Liver (tissue), 3 donors: ENCODE measurements at regions not wholly inside any gene's neighbourhood (a gene's known extent, or its start where the extent isn't known, plus 50 kb on each side); places are given as distances from the start of the nearest gene placed in this dataset.

ENCODE experiments used
- GABPA ChIP-seq, 2 donors: IDR thresholded peaks in 1 of 2; conservative IDR thresholded peaks in 1 of 2; 2 replicates each; pipeline ENCODE4 v1.6.1; 2016; ENCODE audit warnings: antibody characterized with exemption in 2 of 2, mild to moderate bottlenecking in 1 of 2, moderate library complexity in 1 of 2
- JUND ChIP-seq, 2 donors: IDR thresholded peaks; 2 replicates each; pipeline ENCODE4 v1.6.1; 2016; ENCODE audit warnings: antibody characterized with exemption in 2 of 2
- RAD21 ChIP-seq, 2 donors: IDR thresholded peaks; 2 replicates each; pipeline ENCODE4 v1.6.1; 2016; ENCODE audit warnings: antibody characterized with exemption in 2 of 2, mild to moderate bottlenecking in 2 of 2
- TAF1 ChIP-seq: conservative IDR thresholded peaks from 2 replicates; pipeline ENCODE4 v1.6.1; 2016; ENCODE audit warnings: antibody characterized with exemption, mild to moderate bottlenecking
- YY1 ChIP-seq: IDR thresholded peaks from 2 replicates; pipeline ENCODE4 v1.6.1; 2016; ENCODE audit warnings: antibody characterized with exemption, mild to moderate bottlenecking
- TF ChIP-seq, protein P1 (sequence below): IDR thresholded peaks from 2 replicates; pipeline ENCODE4 v1.6.1; 2016; ENCODE audit warnings: antibody characterized with exemption
- TF ChIP-seq, protein P2 (sequence below): IDR thresholded peaks from 2 replicates; pipeline ENCODE4 v1.6.1; 2016; ENCODE audit warnings: antibody characterized with exemption, mild to moderate bottlenecking
- TF ChIP-seq, protein P3 (sequence below): fragments of 150-350 bp; IDR thresholded peaks from 2 replicates; pipeline ENCODE4 v1.5.1; 2017; ENCODE audit warnings: improper control_type of control experiment, low read depth, low read length; ENCODE audit not compliant: missing input control
- donor health status: healthy.
- donor health status: healthy.

DNA sequence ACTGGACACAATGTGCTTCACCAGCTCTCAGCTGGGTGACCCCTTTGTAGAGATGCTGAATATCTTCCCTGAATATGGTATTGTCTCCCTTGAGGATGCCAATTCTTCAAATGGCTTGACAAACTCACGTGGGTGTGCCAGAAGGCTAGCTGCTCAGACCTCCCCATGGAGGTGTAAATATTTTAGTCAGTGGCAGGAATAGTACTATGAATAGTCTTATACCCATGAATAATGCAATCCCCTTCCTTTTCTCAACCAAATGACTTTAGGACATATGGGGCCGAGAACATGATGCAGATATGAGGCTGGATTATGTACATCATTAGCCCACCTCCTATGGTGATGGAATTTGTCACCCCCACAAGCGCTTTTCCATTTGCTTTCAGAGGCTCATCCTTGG is 401.8 kb downstream of the ADRA2A start:
- TF ChIP-seq, protein P1, sequence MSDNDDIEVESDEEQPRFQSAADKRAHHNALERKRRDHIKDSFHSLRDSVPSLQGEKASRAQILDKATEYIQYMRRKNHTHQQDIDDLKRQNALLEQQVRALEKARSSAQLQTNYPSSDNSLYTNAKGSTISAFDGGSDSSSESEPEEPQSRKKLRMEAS, result no peak
- TF ChIP-seq JUND (IDR thresholded peaks at IDR 0.05) (no peak), GABPA (IDR thresholded peaks at IDR 0.05 in 1 of 2, conservative IDR thresholded peaks at IDR 0.05 in 1 of 2) (no peak), TAF1 (no peak), RAD21 (IDR thresholded peaks at IDR 0.05) (no peak), YY1 (no peak)
- TF ChIP-seq, protein P2, sequence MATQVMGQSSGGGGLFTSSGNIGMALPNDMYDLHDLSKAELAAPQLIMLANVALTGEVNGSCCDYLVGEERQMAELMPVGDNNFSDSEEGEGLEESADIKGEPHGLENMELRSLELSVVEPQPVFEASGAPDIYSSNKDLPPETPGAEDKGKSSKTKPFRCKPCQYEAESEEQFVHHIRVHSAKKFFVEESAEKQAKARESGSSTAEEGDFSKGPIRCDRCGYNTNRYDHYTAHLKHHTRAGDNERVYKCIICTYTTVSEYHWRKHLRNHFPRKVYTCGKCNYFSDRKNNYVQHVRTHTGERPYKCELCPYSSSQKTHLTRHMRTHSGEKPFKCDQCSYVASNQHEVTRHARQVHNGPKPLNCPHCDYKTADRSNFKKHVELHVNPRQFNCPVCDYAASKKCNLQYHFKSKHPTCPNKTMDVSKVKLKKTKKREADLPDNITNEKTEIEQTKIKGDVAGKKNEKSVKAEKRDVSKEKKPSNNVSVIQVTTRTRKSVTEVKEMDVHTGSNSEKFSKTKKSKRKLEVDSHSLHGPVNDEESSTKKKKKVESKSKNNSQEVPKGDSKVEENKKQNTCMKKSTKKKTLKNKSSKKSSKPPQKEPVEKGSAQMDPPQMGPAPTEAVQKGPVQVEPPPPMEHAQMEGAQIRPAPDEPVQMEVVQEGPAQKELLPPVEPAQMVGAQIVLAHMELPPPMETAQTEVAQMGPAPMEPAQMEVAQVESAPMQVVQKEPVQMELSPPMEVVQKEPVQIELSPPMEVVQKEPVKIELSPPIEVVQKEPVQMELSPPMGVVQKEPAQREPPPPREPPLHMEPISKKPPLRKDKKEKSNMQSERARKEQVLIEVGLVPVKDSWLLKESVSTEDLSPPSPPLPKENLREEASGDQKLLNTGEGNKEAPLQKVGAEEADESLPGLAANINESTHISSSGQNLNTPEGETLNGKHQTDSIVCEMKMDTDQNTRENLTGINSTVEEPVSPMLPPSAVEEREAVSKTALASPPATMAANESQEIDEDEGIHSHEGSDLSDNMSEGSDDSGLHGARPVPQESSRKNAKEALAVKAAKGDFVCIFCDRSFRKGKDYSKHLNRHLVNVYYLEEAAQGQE, result no peak
- TF ChIP-seq, protein P3, sequence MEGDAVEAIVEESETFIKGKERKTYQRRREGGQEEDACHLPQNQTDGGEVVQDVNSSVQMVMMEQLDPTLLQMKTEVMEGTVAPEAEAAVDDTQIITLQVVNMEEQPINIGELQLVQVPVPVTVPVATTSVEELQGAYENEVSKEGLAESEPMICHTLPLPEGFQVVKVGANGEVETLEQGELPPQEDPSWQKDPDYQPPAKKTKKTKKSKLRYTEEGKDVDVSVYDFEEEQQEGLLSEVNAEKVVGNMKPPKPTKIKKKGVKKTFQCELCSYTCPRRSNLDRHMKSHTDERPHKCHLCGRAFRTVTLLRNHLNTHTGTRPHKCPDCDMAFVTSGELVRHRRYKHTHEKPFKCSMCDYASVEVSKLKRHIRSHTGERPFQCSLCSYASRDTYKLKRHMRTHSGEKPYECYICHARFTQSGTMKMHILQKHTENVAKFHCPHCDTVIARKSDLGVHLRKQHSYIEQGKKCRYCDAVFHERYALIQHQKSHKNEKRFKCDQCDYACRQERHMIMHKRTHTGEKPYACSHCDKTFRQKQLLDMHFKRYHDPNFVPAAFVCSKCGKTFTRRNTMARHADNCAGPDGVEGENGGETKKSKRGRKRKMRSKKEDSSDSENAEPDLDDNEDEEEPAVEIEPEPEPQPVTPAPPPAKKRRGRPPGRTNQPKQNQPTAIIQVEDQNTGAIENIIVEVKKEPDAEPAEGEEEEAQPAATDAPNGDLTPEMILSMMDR, result no peak
